Keratinocyte (primary cell): ENCODE measurements at regions not wholly inside any gene's neighbourhood (a gene's known extent, or its start where the extent isn't known, plus 50 kb on each side); places are given as distances from the start of the nearest gene placed in this dataset.

Experiments
- EZH2 ChIP-seq: IDR thresholded peaks from one replicate; pipeline ENCODE4 v1.6.1; 2012; ENCODE audit warnings: inconsistent platforms, mild to moderate bottlenecking, low read length, moderate library complexity
- TF ChIP-seq, protein P1 (sequence below), 3 experiments: IDR thresholded peaks in 1 of 3; conservative IDR thresholded peaks in 1 of 3; optimal IDR thresholded peaks in 1 of 3; 2 replicates in 2 of 3; 3 replicates in 1 of 3; pipeline versions ENCODE3 to v1.5.1; 2011; ENCODE audit warnings: low read length in 3 of 3, mild to moderate bottlenecking in 3 of 3, moderate library complexity in 2 of 3, control low read depth in 1 of 3, inconsistent platforms in 1 of 3; ENCODE audit not compliant: insufficient read depth in 2 of 3; ENCODE audit errors: extremely low read depth in 1 of 3

DNA sequence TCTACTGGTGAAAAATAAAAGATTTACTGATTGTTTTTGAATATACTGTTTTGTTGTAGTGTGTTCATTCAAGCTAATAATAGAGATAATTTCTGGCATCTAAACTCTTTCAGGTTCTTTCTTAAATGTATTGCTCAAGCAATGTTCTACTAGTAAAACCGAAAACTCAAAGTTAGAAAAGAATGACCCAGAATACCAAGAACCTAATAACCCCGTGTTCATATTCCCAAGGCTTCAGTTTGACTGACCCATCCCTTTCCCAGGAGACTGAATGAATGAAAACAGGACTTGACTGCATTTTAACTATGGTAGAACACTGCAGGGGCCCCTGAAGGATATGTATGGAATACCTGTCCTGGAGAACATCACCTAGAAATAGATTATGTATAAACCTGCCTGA is 375.3 kb downstream of the MAFB start:
- TF ChIP-seq, protein P1, sequence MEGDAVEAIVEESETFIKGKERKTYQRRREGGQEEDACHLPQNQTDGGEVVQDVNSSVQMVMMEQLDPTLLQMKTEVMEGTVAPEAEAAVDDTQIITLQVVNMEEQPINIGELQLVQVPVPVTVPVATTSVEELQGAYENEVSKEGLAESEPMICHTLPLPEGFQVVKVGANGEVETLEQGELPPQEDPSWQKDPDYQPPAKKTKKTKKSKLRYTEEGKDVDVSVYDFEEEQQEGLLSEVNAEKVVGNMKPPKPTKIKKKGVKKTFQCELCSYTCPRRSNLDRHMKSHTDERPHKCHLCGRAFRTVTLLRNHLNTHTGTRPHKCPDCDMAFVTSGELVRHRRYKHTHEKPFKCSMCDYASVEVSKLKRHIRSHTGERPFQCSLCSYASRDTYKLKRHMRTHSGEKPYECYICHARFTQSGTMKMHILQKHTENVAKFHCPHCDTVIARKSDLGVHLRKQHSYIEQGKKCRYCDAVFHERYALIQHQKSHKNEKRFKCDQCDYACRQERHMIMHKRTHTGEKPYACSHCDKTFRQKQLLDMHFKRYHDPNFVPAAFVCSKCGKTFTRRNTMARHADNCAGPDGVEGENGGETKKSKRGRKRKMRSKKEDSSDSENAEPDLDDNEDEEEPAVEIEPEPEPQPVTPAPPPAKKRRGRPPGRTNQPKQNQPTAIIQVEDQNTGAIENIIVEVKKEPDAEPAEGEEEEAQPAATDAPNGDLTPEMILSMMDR (optimal IDR thresholded peaks at IDR 0.05 in 1 of 3, IDR thresholded peaks at IDR 0.05 in 1 of 3, conservative IDR thresholded peaks at IDR 0.05 in 1 of 3; ENCODE audit: extremely low read depth in 1 of 3, insufficient read depth in 2 of 3, low read length in 3 of 3), result no peak
- TF ChIP-seq EZH2, result no peak
